ENCODE measurements at regions not wholly inside any gene's neighbourhood (a gene's known extent, or its start where the extent isn't known, plus 50 kb on each side); places are given as distances from the start of the nearest gene placed in this dataset.

DNA sequence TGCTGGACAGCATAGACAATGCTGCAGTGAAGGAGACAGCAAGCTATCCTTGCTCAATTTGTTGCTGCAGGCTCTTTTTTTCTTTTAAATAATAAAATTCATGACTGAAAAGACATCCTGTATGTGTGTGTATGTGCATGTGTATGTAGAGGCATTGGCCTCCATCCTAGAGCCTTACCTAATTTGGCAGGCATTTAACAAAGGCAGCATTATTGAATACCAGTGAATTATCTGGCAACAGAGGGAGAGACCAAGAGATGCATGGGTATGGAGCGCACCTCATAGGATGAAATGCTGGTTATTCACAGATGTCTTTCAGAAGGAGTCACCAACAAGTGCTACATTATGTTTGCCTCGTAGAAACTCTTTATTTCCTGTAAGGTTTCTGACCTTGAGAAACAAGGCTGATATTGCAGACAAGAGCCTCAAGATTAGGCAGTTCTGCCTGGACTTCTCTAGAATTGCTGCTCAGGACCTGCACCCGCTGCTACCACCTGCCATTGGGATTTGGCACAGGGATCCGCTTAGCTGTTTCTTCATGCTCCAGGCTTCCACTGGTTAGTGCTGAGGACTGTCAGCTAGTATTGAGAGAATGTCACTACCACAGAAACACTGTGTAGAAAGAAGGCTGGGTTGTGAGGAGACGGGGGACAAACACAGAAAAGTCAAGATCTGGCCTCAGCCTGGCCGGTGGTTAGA, 247.7 kb upstream of the RFX3 start:
- TF ChIP-seq, protein P1, sequence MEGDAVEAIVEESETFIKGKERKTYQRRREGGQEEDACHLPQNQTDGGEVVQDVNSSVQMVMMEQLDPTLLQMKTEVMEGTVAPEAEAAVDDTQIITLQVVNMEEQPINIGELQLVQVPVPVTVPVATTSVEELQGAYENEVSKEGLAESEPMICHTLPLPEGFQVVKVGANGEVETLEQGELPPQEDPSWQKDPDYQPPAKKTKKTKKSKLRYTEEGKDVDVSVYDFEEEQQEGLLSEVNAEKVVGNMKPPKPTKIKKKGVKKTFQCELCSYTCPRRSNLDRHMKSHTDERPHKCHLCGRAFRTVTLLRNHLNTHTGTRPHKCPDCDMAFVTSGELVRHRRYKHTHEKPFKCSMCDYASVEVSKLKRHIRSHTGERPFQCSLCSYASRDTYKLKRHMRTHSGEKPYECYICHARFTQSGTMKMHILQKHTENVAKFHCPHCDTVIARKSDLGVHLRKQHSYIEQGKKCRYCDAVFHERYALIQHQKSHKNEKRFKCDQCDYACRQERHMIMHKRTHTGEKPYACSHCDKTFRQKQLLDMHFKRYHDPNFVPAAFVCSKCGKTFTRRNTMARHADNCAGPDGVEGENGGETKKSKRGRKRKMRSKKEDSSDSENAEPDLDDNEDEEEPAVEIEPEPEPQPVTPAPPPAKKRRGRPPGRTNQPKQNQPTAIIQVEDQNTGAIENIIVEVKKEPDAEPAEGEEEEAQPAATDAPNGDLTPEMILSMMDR (IDR thresholded peaks at IDR 0.05; ENCODE audit: unreplicated experiment), result no peak
- no peak for DNase-seq (ENCODE audit: low spot score)
- Mint-ChIP-seq H3K4me1 (ENCODE audit: unreplicated experiment) (peaks cover 7% of the 10 kb centered on the region), H3K9me3 (ENCODE audit: unreplicated experiment) (no peaks in the 10 kb centered on the region), H3K36me3 (ENCODE audit: low read depth, unreplicated experiment) (no peaks in the 10 kb centered on the region), H3K4me3 (ENCODE audit: unreplicated experiment) (no peak overlapping the region), H3K27me3 (ENCODE audit: unreplicated experiment) (no peaks in the 10 kb centered on the region), H3K27ac (ENCODE audit: unreplicated experiment) (no peak overlapping the region)

DNA sequence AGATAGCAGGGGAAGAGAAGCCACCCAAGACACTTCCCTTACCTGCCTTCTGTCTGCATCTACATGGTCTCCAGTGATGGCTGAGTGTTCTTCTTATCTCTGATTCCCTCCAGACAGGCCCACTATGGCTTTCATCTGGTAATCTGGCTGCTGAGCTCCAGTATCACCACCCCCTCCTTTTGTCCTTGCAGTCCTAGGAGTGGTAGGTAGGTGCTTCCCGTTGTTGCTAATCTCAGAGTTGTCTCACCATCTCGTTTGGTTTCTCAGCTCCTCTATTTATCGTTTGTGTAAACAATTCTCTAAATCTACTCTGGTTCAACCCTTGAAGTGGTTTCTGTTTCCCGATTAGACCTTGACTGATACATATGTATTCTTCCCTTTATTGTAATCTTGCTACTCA, 243.8 kb upstream of the RFX3 start:
- no peaks in the 10 kb centered on the region for H3K27me3 Mint-ChIP-seq (ENCODE audit: unreplicated experiment)
- DNase-seq (ENCODE audit: low spot score), result no peak
- no peak overlapping the region for H3K27ac Mint-ChIP-seq (ENCODE audit: unreplicated experiment)

DNA sequence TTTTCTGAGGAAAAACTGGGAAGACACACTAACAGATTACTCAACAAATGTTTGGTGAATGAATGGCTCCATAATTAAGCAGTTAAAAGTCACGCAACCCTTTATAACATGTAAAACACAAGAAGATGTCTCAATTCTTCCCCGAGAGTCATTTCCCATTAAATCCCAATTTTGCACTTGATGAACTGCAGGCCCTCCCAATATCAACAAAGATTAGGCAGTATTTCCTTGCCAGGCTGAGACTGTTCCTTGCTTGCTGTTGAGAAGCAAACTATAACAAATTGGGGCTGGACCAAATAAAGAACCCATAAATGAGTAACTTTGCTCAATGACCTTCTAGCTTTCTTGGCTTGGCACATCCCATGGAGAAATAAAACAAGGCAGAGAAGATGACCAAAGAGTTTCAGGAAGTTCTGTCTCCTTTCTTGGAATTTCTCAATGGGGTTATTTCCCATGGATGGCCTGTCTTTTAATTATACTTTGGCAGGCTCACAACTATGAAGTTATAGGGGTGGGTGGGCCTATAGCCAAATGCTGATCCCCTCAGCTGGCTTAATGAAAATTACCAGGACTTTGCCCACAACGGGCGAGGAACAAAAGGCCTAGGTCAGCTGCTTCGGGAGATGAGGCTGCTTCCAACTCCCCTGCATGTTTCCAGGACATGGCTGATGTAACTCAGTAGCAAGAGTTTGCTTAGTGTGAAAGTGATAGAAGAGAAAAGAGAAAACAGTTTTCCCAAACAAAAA, 243.1 kb upstream of the RFX3 start:
- H3K4me3 Mint-ChIP-seq (ENCODE audit: unreplicated experiment), result no peak overlapping the region
- H3K27me3 Mint-ChIP-seq (ENCODE audit: unreplicated experiment), result no peaks in the 10 kb centered on the region
- no peaks in the 10 kb centered on the region for H3K9me3 Mint-ChIP-seq (ENCODE audit: unreplicated experiment)
- no peaks in the 10 kb centered on the region for H3K36me3 Mint-ChIP-seq (ENCODE audit: low read depth, unreplicated experiment)
- DNase-seq (ENCODE audit: low spot score), result no peak
- TF ChIP-seq, protein P1 (IDR thresholded peaks at IDR 0.05; ENCODE audit: unreplicated experiment), result no peak
- no peak overlapping the region for H3K27ac Mint-ChIP-seq (ENCODE audit: unreplicated experiment)
- H3K4me1 Mint-ChIP-seq (ENCODE audit: unreplicated experiment), result no peaks in the 10 kb centered on the region

More for the DNA sequence above, 243.8 kb upstream of the RFX3 start:
- H3K4me3 Mint-ChIP-seq (ENCODE audit: unreplicated experiment), result no peak overlapping the region
- no peaks in the 10 kb centered on the region for H3K4me1 Mint-ChIP-seq (ENCODE audit: unreplicated experiment)
- H3K9me3 Mint-ChIP-seq (ENCODE audit: unreplicated experiment), result no peaks in the 10 kb centered on the region
- H3K36me3 Mint-ChIP-seq (ENCODE audit: low read depth, unreplicated experiment), result no peaks in the 10 kb centered on the region
- TF ChIP-seq, protein P1 (IDR thresholded peaks at IDR 0.05; ENCODE audit: unreplicated experiment), result no peak

DNA sequence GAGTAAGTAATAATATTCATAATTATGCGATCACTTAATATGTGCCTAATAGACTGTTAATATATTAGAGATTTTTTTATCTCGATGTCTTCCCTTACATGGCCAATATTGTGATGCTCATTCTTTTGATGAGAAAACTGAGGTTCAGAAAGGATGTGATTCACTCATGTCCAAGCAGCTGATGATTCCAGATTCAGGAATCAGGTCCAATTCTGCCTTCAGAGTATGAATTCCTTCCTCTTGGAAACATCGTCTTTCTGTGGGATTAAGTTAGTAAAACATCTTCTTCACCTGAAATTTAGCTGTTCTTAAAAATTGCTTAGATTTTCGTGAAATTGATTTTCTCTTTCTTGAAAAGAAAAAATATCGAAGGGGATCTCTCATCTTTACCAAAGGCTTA, 242.5 kb upstream of the RFX3 start:
- Mint-ChIP-seq H3K4me3 (ENCODE audit: unreplicated experiment) (no peak overlapping the region), H3K27ac (ENCODE audit: unreplicated experiment) (no peak overlapping the region), H3K27me3 (ENCODE audit: unreplicated experiment) (no peaks in the 10 kb centered on the region), H3K4me1 (ENCODE audit: unreplicated experiment) (no peaks in the 10 kb centered on the region), H3K36me3 (ENCODE audit: low read depth, unreplicated experiment) (no peaks in the 10 kb centered on the region), H3K9me3 (ENCODE audit: unreplicated experiment) (no peaks in the 10 kb centered on the region)
- TF ChIP-seq, protein P1 (IDR thresholded peaks at IDR 0.05; ENCODE audit: unreplicated experiment), result no peak
- no peak for DNase-seq (ENCODE audit: low spot score)

DNA sequence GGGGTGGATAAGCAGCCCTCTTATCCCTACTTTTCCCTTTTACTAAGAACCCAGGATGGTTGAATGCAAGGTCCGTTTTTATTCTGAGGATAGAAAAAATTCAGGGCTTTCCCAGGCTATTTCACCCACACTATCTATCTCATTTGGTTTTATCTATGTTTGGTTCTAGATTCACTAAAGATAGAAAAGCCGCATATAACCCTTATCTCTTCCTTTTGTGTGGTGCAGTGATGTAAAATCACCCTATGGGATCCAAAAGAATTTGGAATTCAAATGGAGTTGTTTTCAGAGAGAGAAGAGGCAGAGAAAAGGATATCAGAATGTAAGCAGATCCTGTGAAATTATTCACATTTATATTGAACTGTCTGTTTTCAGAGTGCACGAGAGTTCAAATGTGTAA, 236.3 kb upstream of the RFX3 start:
- Mint-ChIP-seq H3K27ac (ENCODE audit: unreplicated experiment) (no peak overlapping the region), H3K36me3 (ENCODE audit: low read depth, unreplicated experiment) (no peaks in the 10 kb centered on the region), H3K4me1 (ENCODE audit: unreplicated experiment) (peaks cover 3% of the 10 kb centered on the region), H3K27me3 (ENCODE audit: unreplicated experiment) (no peaks in the 10 kb centered on the region), H3K9me3 (ENCODE audit: unreplicated experiment) (no peaks in the 10 kb centered on the region), H3K4me3 (ENCODE audit: unreplicated experiment) (no peak overlapping the region)
- TF ChIP-seq, protein P1 (IDR thresholded peaks at IDR 0.05; ENCODE audit: unreplicated experiment), result no peak
- DNase-seq (ENCODE audit: low spot score), result no peak

Measured in endothelial cell (in vitro differentiated cells).